ENCODE measurements at regions not wholly inside any gene's neighbourhood (a gene's known extent, or its start where the extent isn't known, plus 50 kb on each side); places are given as distances from the start of the nearest gene placed in this dataset.

GRCh38 chr14:100467046-100467750, 120.0 kb downstream of the BEGAIN start:
- H3K9me3 ChIP-seq: no peaks in the 10 kb centered on the region
- H3K36me3 ChIP-seq: peaks cover 0 to 25% of the 10 kb centered on the region in 2 donors
- H3K27ac ChIP-seq: no peak overlapping the region
- DNase-seq: no peak
- intact Hi-C loops (cut with DNase I): no loop called here
- no peak for ATAC-seq
- H3K27me3 ChIP-seq: no peaks in the 10 kb centered on the region
- no peak overlapping the region for H3K4me3 ChIP-seq
- no peak for TF ChIP-seq CTCF (IDR thresholded peaks at IDR 0.05)
- H3K4me1 ChIP-seq: no peaks in the 10 kb centered on the region

- intact Hi-C loops (cut with DNase I): no loop called here
- no peak for DNase-seq
Observed at GRCh38 chr14:100467939-100468338, 119.3 kb downstream of the BEGAIN start.

GRCh38 chr14:100468557-100468956, 118.7 kb downstream of the BEGAIN start:
- intact Hi-C loops (cut with DNase I): no loop called here
- TF ChIP-seq CTCF (IDR thresholded peaks at IDR 0.05): no peak
- no peak for ATAC-seq

More at GRCh38 chr14:100467939-100468338, 119.3 kb downstream of the BEGAIN start:
- Histone ChIP-seq H3K27ac (no peak overlapping the region), H3K27me3 (no peaks in the 10 kb centered on the region), H3K4me1 (no peaks in the 10 kb centered on the region), H3K4me3 (no peak overlapping the region), H3K9me3 (no peaks in the 10 kb centered on the region), H3K36me3 (peaks cover 0 to 25% of the 10 kb centered on the region in 2 donors)
- no peak for TF ChIP-seq CTCF (IDR thresholded peaks at IDR 0.05)
- ATAC-seq: no peak

GRCh38 chr14:100469632-100470522, 117.3 kb downstream of the BEGAIN start:
- DNase-seq (no peak), ATAC-seq (no peak)
- no peaks in the 10 kb centered on the region for H3K4me1 ChIP-seq
- no peak overlapping the region for H3K27ac ChIP-seq
- H3K27me3 ChIP-seq: no peaks in the 10 kb centered on the region
- no peak for TF ChIP-seq CTCF (IDR thresholded peaks at IDR 0.05)
- H3K4me3 ChIP-seq: no peak overlapping the region
- H3K9me3 ChIP-seq: no peaks in the 10 kb centered on the region
- intact Hi-C loops (cut with DNase I): no loop called here
- H3K36me3 ChIP-seq: peaks cover 0 to 25% of the 10 kb centered on the region in 2 donors

More at GRCh38 chr14:100468557-100468956, 118.7 kb downstream of the BEGAIN start:
- H3K27ac ChIP-seq: no peak overlapping the region
- H3K4me3 ChIP-seq: no peak overlapping the region
- H3K36me3 ChIP-seq: peaks cover 0 to 25% of the 10 kb centered on the region in 2 donors
- no peak for DNase-seq
- no peaks in the 10 kb centered on the region for H3K9me3 ChIP-seq
- H3K4me1 ChIP-seq: no peaks in the 10 kb centered on the region
- no peaks in the 10 kb centered on the region for H3K27me3 ChIP-seq

- no peak overlapping the region for H3K27ac ChIP-seq
- DNase-seq (no peak), ATAC-seq (no peak)
- no peaks in the 10 kb centered on the region for H3K4me1 ChIP-seq
- no peak overlapping the region for H3K4me3 ChIP-seq
- no peaks in the 10 kb centered on the region for H3K9me3 ChIP-seq
- intact Hi-C loops (cut with DNase I): no loop called here
- H3K27me3 ChIP-seq: no peaks in the 10 kb centered on the region
- peaks cover 0 to 25% of the 10 kb centered on the region in 2 donors for H3K36me3 ChIP-seq
- no peak for TF ChIP-seq CTCF (IDR thresholded peaks at IDR 0.05)
Observed at GRCh38 chr14:100470523-100470897, 116.7 kb downstream of the BEGAIN start.
